Mucosa of gallbladder (tissue), 1 donor: ENCODE measurements at regions not wholly inside any gene's neighbourhood (a gene's known extent, or its start where the extent isn't known, plus 50 kb on each side); places are given as distances from the start of the nearest gene placed in this dataset.
"Not testable (repeated sequence)": the region's sequence is repeated elsewhere in the genome, so short reads cannot be mapped to it uniquely, and the experiment has no call there.

ENCODE experiments used
- DNase-seq: peaks from one replicate; pipeline ENCODE4 v3.0.0-alpha.2; 2020; ENCODE audit warnings: low spot score
- donor health status: DM: no; HTN: no; CAD: no.

DNA sequence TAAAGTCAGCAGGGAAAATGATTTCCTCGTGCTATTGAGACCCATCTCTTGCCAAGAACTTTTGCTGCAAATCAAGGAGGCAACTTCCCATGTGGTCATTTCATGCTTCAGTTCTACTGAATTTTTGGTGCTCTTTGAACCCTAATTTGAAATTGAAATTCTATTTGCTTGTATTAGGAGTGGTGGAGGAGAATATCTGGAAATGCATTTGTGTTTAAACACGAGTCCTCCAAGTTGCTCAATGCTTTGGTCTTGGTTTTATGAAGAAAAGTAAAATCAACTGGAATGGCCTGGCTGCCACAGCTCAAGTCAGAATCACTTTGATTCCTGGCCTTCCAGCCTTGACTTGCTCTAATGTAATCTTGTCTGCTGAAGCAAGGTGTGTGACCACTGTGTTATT is 613.2 kb downstream of the TLE1 start:
- DNase-seq, result no peak

DNA sequence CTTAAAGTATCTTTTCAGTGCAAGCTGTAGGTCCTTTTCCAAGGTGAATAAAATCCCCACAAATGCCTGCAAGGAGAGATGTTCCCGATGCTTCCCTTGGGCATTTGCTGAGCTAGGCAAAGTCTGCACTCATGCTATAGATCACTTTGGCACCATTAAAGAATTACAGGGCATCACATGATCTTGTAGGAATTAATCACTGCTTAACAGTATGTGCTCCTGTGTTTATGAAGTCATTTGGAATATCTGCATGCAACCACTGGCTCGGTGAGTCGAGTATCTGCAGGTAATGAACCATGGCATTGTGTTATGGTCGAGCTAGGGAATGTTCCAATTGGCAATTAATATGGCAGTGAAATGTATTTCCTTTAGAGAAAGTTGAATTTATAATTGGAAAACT is 615.1 kb downstream of the TLE1 start:
- no peak for DNase-seq

DNA sequence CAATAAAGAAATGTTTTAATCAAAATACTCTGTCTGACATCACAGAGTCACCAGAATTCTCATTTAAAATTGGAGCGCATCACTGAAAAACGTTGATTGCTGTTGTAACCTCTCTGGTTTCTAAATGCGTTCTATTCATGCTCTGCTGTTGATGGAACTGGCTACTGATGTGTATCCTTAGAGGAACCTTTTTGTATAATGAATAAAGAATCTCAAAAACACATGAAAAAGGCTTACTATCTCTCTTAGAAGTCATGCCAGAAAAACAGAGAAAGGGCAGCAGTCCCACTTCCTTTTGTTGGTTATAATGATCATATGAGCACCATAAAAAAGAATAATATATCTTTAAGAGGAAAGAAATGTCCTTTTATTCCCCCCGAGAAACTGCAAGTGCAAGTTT is 615.5 kb downstream of the TLE1 start:
- no peak for DNase-seq

DNA sequence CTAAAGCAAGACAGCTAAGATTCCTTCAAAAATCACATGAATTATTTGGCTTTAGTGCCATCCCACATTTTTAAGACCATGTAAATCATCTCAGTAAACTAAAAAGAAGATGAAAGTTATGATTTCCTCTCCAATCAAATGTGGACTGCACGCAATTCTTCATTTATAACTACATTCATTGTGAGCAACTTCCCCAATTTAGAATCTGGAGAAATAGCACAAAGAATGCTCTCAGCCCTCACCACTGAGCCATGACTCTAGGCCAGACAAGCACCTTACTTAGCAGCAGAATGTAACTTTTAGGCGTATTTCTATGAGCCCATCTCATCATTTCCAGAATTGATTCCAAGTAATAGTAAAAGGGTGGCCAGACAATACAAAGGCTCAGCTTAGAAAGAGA is 616.6 kb downstream of the TLE1 start:
- DNase-seq, result no peak

DNA sequence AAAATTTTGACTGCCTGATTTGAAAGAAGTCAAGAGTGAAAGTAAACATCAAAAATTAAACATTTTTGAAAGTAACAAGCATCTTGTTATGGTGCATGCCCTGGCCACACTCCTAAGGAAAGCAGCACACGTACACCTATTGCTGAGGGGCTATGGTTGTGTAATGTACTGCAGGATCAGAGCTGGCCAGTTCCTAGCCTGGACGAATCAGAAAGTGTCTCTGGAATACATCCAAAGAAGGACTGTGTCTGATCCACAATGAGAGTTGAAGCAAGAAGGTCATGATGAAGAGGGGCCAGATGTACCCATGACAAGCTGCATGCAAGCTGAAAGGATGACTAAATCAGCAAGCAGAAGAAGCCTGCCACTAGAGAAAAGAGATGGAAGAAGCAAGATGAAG is 618.2 kb downstream of the TLE1 start:
- no peak for DNase-seq

DNA sequence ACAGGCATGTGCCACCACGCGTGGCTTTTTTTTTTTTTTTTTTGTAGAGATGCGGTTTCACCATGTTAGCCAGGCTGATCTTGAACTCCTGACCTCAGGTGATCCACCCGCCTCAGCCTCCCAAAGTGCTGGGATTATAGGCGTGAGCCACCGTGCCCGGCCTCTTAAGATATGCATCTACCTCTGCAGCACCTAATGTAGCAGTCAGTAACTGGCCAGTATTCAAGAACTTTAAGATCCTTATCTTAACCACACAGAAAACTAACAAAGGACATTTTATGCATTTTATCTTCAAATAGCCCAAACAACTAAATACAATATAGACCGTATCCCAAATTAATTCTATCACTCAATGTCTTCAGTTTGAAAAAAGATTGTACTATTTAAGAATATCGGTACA is 618.7 kb downstream of the TLE1 start:
- no peak for DNase-seq

DNA sequence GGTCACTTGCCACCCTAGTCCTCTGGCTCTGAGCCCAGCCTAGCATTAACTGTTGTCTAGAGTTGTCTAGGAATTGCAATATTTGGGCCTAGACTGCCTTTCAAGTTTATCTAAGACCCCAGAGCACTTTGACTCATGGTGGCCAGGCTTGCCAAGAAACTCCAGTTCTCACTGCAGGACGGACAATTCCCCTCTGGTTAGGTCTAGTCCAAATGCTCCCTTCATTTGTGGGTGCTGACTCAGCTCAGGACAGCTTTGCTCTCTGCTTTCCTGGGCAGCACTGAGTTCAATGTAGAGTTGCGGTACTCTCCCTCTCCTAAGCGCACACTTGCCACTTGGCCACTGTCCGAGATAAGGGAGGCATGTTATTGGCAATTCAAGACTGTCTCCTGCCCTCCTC is 619.4 kb downstream of the TLE1 start:
- no peak for DNase-seq

DNA sequence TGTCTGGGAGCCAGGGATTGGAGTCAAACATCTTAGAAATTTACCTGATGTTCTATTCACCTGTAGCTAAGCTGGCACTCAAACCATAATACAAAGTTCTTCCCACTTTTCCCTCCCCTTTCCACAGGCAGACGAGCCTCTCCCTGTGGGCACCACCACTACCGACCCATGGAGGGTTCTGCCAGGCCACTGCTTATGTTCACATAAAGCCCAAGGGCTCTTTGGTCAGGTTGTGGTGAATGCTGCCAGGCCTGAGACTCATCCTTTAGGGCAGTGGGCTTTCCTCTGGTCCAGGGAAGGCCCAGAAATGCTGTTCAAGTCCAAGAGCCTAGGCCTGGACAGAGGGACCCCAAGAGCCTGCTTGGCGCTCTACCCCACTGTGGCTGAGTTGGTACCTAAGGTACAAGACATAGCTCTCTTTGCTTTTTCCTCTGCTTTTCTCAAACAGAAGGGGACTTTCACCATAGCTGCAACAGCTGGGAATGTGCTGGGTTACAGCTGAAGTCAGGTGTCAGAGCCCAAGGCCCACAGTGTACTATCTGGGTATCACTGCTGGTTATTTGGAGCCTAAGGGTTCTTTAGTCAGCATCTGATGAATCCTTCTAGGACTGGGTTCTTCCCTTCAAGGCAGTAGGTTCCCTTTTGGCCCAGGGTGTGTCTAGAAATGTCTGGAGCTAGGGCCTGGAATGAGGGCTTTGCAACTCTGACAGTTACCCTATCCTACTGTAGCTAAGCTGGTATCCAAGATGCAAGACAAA is 620.1 kb downstream of the TLE1 start:
- no peak for DNase-seq

DNA sequence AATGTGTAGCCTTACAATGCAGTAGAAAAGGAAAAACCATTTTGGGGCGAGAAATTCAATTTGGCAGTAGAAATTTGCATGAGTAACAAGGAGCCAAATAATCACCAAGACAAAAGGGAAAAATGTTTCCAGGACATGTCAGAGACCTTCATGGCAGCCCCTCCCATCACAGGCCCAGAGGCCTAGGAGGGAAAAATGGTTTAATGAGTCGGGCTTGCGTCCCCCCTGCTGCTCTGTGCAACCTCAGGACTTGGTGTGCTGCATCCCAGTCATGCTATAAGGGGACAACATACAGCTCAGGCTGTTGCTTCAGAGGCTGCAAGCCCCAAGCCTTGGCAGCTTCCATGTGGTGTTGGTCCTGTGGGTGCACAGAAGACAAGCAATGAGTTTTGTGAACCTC is 626.4 kb downstream of the TLE1 start:
- not testable (repeated sequence) for DNase-seq

DNA sequence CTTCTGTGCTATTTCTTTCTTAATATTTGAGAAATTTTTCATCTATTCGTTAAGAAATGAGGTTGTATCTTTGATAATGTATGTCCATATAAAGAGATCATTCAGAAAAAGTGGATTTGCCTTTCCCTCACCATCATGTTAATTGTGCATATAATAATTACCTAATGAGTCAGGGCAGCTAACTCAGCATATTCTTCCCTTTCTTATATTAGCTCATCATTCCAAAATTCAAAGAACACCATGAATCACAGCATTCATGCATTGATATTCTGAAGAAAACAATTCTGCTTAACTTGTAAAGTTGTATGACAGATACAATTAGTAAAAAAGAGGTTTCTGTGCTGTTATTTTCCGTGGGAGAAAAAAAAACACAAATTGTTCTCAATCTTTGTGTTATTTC is 630.6 kb downstream of the TLE1 start:
- no peak for DNase-seq

DNA sequence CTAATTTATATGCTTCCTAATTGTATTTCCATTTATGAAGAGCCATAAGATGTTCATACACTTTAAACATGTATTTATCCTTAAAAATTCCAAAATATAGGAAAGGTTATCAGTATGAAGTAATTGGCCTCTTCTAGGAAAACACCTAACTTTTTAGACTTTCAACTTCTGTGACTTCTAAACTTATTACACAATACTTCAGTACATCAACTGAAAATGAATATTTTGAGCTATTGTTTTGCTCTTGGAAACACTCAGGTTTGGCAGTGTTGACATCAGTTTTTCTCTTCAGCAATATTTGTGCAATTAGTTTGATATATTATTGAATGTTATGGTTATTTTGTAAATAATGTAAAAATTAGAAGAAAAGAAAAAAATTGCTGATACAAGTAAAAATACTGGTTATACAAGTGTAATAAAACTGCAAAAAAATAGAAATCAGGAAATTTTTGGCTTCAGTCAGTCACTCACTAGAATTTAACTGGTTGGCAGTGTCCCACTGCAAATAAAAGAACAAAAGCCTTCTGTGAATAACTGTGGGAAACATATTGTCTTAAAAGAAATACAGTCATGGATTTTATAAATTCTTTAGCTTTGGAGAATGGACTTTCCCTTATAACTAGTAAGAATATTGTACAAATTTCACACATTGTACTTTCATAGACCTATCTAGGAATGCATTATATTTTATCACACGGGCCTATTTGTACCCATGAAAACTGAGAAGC is 635.9 kb downstream of the TLE1 start:
- no peak for DNase-seq

DNA sequence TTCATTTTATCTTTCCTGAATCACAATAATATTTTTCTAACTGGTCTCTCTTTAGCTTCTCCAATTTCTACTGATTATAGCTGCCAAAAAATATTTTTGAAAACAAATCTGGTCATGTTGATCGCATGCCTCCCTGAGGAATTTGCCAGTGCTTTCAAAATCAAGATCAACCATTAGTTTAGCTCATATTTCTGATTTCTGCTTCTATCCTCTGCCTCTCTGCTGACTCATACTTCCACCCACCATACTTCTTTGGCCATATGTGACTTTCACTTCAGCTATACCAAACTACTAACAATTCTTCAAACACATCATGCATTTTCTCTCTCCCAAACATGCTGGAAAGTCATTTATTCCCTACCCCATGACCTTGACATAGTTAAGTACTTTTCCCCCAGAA is 636.5 kb downstream of the TLE1 start:
- no peak for DNase-seq

DNA sequence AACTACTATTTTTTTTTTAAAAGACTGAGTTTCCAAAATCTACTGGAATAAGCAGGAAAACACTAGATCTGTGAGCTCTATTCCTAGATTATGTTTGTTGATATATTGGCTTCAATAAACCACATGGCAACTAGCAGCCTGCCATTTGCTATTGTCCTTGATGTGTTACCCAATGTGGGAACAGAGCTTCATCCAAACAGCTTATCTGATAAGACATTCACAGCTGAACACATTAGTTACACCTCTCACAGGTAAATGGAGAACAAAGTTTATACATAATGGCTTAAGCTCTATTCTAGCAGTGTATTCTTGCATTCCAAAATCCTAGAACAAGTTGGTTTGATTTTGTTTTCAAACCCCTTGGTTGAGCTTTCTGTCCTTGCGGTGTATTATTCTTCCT is 642.1 kb downstream of the TLE1 start:
- no peak for DNase-seq

DNA sequence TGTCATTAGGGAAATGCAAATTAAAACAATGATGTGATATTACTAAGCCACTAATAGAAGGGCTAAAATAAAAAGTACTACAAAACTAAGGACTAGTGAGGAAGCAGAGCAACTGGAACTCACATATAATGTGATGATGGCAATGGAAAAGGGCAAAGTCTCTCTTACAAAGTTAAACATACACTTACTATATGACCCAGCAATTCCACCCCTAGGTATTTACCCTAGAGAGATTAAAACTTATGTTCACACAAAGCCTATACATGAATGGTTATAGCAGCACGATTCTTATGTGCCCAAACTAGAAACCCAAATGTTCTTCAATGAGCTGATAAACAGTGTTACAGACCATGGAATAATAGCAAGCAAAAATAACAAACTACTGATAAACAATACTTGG is 643.7 kb downstream of the TLE1 start:
- DNase-seq, result no peak

DNA sequence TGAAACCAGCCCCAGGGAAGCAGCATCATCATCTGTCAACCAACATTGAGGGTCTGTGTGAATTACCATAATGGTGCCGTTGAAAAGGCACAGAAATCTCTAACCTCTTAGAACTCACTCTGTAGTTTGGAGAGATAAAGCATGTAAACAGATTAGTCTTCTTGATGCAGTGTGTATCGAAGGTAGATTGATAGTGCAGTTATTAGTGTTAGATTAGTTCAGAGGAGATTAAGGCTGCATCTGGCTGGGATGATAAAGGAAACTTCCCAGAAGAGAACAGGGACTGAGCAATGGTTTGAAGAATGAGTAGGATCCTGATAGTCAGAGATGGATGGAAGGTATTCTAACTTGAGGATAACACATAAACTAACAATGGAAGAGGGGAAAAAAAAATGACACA is 651.5 kb downstream of the TLE1 start:
- DNase-seq, result no peak

DNA sequence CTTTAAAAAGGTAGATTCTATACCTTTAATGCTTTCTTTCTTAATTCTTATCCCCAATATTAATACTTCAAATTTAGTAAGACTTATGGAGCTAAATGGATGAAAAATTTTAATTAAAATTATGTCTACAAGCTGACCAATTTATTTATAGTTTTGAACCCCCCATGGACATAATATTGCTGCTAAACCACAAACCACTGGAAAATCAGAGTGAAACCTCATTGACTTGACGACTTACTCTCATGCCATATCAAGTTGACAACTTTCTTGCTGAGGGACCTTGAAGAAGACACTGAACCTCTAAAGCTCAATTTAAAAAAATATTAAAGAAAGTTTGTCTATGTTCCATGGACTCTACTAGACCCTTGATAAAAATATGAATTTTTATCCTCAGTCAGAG is 653.7 kb downstream of the TLE1 start:
- no peak for DNase-seq

DNA sequence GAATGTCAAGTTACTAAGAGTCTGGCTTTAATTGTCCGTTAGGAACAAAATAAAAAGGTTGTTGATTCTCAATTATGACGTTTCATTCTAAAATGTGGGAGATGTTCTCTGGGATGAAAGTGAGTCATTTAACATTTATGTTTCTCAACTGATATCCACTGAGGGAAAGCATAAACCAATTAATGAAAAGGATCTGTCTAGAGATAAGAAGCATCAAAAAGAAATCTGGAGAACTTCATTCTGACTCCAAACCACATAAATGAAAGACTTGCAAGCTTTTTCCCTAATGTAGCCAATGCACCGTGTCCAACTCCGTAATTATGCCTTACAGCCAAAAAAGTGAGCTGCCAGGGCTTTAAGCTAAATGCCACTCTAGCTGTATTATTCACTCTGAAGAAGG is 654.2 kb downstream of the TLE1 start:
- no peak for DNase-seq

DNA sequence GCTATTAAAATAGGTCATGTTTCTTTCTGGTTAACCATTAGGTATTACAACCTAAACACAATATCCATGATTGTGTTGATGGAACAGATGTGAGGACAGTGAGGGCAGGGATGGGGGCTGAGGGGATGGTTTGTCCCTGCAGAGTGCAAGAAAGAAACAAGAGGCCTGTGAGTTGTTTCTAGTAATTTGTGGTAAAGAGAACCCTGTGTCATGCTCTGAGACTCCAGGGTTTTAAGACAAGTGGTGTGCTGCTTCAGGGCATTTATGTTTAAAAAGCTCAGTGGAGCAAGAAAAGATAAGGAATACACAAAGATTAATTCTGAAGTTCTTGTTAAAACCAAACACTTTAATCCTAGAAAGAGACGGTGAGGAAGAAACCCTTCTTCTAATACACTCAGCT is 656.5 kb downstream of the TLE1 start:
- DNase-seq, result no peak

DNA sequence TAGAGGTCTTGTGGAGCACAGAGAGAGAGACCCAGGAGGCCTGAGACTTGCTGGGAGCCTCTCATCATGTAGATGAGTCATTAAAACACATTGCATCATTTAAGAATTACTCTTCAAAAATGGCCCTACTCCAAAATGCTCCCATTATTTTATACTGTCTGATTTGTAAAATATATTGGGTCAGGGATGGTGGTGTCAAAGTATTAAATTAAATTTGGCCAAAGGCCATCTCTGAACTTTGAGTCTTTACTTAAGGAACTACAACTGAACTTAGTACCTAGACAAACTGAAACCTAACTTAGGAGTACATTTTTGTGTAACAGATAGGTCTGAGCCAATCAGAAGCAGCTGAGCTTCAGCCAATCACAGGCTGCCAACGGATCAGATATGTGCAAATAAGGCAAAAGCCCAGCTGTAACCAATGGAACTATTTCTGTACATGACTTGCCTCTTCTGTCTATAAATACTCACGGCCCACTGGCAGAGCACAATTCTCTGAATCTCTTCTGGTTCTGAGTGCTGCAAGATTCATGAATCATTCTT is 657.2 kb downstream of the TLE1 start:
- DNase-seq, result no peak

DNA sequence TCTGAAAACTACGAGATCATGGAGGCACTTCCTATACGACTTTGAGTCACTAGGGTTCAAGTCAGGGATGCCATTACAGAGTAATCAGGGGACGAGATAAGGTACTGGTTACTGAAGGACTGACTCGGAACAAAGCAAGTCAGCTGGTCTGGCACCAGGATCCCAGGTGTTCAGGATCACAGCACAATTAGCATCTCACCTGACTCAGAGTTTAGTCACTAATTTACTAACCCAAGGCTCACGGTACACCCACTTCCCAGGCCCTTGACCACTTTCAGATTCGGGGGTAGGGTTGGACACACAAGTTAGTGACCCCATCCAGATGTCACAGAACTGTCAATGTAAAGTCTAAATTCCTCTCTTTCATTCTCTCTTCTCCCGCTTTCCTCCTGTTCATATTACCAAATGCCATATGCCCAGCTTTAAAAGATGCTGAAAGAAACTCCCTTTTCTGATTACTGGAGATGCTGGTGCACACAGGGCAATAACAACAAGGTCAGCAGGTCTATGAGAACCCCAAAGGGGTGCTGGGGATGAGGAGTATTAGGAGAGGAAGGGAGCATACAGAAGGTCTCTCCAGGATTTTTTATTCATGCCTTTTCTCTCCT is 657.8 kb downstream of the TLE1 start:
- DNase-seq, result no peak

DNA sequence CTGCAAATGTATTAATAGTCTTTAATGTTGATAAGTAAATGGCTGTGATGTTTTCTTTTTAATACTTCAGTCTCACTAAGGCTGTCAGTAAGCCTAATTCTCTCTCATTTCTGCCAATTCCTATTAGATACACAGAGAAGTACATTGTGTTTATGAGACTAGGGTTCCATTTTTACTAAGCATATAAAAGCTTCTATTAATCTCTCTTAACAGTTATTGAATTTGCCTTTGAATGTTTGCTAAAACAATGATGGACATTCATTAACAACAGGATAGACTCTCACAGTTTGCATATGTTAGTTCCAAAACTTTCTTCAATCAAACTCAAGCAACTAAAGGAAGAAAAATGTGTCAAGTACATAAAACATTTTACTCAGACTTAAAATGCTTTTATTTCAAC is 659.3 kb downstream of the TLE1 start:
- DNase-seq, result no peak

DNA sequence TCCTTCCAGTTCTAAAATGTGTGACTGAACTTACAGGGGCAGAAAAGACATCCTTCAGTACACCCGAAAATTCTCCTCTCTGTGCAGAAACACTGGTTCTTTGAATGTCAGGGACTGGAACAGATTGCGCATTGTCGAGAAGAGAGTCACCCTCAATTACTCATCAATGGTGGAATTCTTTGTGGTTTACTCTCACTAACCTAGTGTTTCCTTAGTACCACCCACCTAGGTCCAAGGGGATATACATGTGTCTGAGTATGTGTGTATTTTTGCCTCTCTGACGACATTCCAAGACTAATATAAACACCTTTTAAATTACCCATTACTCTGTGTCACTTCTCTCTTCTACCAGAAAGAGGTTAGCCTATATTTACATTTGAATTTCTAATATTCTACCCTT is 660.8 kb downstream of the TLE1 start:
- no peak for DNase-seq

DNA sequence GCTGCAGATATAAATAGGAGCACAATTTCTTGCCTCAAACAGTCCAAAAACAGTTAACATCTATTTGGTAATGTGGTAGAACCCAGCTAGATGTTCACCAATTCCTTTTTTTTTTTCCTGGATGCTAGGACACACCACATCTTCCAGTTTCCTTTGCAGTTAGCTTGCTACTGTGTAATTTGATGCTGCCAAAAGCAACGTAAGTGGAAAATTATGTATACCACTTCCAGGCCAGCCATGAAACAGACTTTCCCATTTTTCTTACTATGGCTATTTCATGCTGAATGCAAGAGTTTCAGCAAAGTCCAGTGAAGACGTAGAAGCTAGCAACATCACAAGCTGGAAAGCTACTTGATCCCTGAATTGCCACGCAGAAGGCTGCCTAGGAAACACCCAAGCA is 667.2 kb downstream of the TLE1 start:
- no peak for DNase-seq
